Neutrophil (primary cell): ENCODE measurements at regions not wholly inside any gene's neighbourhood (a gene's known extent, or its start where the extent isn't known, plus 50 kb on each side); places are given as distances from the start of the nearest gene placed in this dataset.

ENCODE experiments used
- H3K27ac ChIP-seq: fragments of 200-600 bp; sonication (generic); 2 replicates; pipeline ENCODE4 v1.5.1; 2016; ENCODE audit warnings: mild to moderate bottlenecking, moderate library complexity
- H3K27me3 ChIP-seq: fragments of 200-600 bp; sonication (generic); 2 replicates; pipeline ENCODE4 v1.6.0; 2016; ENCODE audit warnings: mild to moderate bottlenecking
- H3K36me3 ChIP-seq: fragments of 200-600 bp; sonication (generic); 2 replicates; pipeline ENCODE4 v1.5.1; 2017
- H3K4me1 ChIP-seq, 2 experiments: fragments of 200-600 bp in 1 of 2; sonication (generic) in 1 of 2; 1 replicate in 1 of 2; 2 replicates in 1 of 2; pipeline versions ENCODE4 v1.5.1 to v1.6.1; 2013 to 2016; ENCODE audit warnings: low read depth in 1 of 2, low read length in 1 of 2, mild to moderate bottlenecking in 1 of 2, moderate library complexity in 1 of 2; ENCODE audit not compliant: control insufficient read depth in 1 of 2, insufficient read depth in 1 of 2
- H3K4me3 ChIP-seq, 2 experiments: fragments of 200-600 bp in 1 of 2; sonication (generic) in 1 of 2; 1 replicate in 1 of 2; 2 replicates in 1 of 2; pipeline ENCODE4 v1.5.1; 2013 to 2016; ENCODE audit warnings: low read depth in 1 of 2, low read length in 1 of 2, mild to moderate bottlenecking in 1 of 2, moderate library complexity in 1 of 2
- H3K9me3 ChIP-seq: fragments of 200-600 bp; sonication (generic); 2 replicates; pipeline ENCODE4 v1.5.1; 2016
- CTCF ChIP-seq: fragments of 200-600 bp; sonication (generic); IDR thresholded peaks from 2 replicates; pipeline ENCODE4 v1.5.1; 2016; ENCODE audit warnings: antibody characterized with exemption

GRCh38 chr5:88140396-88140855, 128.2 kb downstream of the TMEM161B start:
- no peaks in the 10 kb centered on the region for H3K9me3 ChIP-seq
- TF ChIP-seq CTCF = no peak
- peaks cover 96% of the 10 kb centered on the region for H3K27me3 ChIP-seq
- H3K4me3 ChIP-seq = no peak overlapping the region
- no peak overlapping the region for H3K27ac ChIP-seq
- H3K4me1 ChIP-seq = peaks cover 0 to 13% of the 10 kb centered on the region in 2 experiments
- H3K36me3 ChIP-seq = no peaks in the 10 kb centered on the region

GRCh38 chr5:88130211-88130815, 138.3 kb downstream of the TMEM161B start:
- H3K27ac ChIP-seq = no peak overlapping the region
- TF ChIP-seq CTCF = no peak
- H3K9me3 ChIP-seq = no peaks in the 10 kb centered on the region

DNA sequence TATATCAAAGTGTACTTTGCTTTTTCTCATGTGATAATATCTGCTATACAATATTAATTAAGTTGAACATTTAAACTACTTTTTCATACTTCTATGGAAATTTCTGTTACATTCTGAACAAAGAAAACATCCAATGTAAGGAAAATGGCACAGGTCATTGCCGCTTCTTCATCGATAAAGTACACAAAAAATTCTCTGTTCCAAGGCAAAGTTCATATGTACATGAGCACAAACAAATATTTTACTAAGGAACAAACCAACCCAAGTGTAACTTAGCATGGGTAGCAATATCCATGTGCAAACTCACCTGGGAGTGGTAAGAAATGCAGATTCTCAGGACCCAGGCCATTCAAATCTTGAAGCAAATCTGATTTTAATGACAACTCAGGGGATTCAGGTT, 139.8 kb downstream of the TMEM161B start:
- H3K27me3 ChIP-seq = no peaks in the 10 kb centered on the region
- H3K9me3 ChIP-seq = no peaks in the 10 kb centered on the region
- H3K27ac ChIP-seq = no peak overlapping the region
- no peak overlapping the region for H3K4me3 ChIP-seq
- no peaks in the 10 kb centered on the region for H3K4me1 ChIP-seq
- H3K36me3 ChIP-seq = no peaks in the 10 kb centered on the region
- TF ChIP-seq CTCF = no peak

More at GRCh38 chr5:88130211-88130815, 138.3 kb downstream of the TMEM161B start:
- Histone ChIP-seq H3K4me3 (no peak overlapping the region), H3K36me3 (no peaks in the 10 kb centered on the region), H3K27me3 (peaks cover 5% of the 10 kb centered on the region), H3K4me1 (no peaks in the 10 kb centered on the region)

DNA sequence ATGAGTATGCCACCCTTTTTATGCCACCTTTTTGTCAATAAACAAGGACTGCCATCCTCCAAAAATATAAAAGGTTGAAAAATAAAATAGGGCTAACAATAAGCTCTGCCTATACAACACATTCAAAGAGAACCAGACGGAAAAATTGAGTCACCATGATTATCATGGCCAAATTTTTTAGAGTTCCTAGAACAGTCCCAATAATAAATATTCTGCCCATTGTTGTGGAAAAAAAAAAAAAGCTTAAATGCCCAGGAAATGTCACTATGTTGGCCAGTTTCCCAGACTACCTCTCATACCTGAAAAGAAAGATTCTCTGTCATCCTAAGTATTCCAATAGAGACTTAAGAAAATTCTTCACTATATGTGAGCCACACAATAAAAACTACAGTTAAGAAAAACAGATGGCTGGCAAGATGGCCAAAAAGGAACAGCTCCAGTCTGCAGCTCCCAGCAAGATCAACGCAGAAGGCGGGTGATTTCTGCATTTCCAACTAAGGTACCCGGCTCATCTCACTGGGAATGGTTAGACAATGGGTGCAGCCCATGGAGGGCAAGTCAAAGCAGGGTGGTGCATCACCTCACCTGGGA, 149.0 kb downstream of the TMEM161B start:
- Histone ChIP-seq H3K9me3 (no peaks in the 10 kb centered on the region), H3K4me3 (no peak overlapping the region), H3K27me3 (no peaks in the 10 kb centered on the region), H3K27ac (no peak overlapping the region), H3K36me3 (no peaks in the 10 kb centered on the region), H3K4me1 (no peaks in the 10 kb centered on the region)
- no peak for TF ChIP-seq CTCF

GRCh38 chr5:88118179-88118578, 150.5 kb downstream of the TMEM161B start:
- Histone ChIP-seq H3K4me1 (no peaks in the 10 kb centered on the region), H3K4me3 (no peak overlapping the region), H3K27me3 (no peaks in the 10 kb centered on the region), H3K9me3 (no peaks in the 10 kb centered on the region), H3K27ac (no peak overlapping the region), H3K36me3 (no peaks in the 10 kb centered on the region)
- TF ChIP-seq CTCF = no peak
